GM12878 (cell line): ENCODE measurements at regions not wholly inside any gene's neighbourhood (a gene's known extent, or its start where the extent isn't known, plus 50 kb on each side); places are given as distances from the start of the nearest gene placed in this dataset.

Experiments
- ATAC-seq: fragments of 200-7000 bp; cut with Tn5 transposase; 3 replicates; pipeline ENCODE4 v1.9.1; 2020; ENCODE audit warnings: mild to moderate bottlenecking, moderate library complexity
- BruUV-seq: library from RNA; stranded (reverse); fragments of 400-500 nt; replicated peaks from 2 replicates; lab custom pipeline; 2021; lab: Mats Ljungman, UMichigan
- CTCF ChIA-PET: fragments of 300-600 bp; sonication (Branson Sonifier 250); formaldehyde crosslinking; extraction: SDS; loops from one replicate; lab custom pipeline; 2021; ENCODE audit warnings: inconsistent platforms; lab: Yijun Ruan, JAX
- POLR2A ChIA-PET: fragments of 350-600 bp; formaldehyde crosslinking; extraction: SDS; loops from one replicate; lab custom pipeline; 2021; ENCODE audit warnings: inconsistent platforms; lab: Charles Lee
- RAD21 ChIA-PET: fragments of 300-600 bp; sonication (Branson Sonifier 250); formaldehyde crosslinking; loops from one replicate; lab custom pipeline; 2023; ENCODE audit warnings: antibody characterized with exemption; ENCODE audit not compliant: unreplicated experiment; lab: Charles Lee
- SMC1A ChIA-PET: fragments of 300-600 bp; sonication (Branson Sonifier 250); formaldehyde crosslinking; loops from one replicate; lab custom pipeline; 2023; ENCODE audit not compliant: unreplicated experiment, uncharacterized antibody; lab: Charles Lee
- DNase-seq: peaks from one replicate; pipeline ENCODE4 v3.0.0-alpha.2; 2011; ENCODE audit warnings: low read depth, low spot score
- FAIRE-seq: peaks from 3 replicates; lab custom pipeline; 2011; peaks lifted over from hg19 to GRCh38; lab: Jason Lieb, UNC
- H2AFZ ChIP-seq: 2 replicates; pipeline ENCODE4 v1.6.0; 2011; ENCODE audit warnings: low read depth, low read length, control low read depth; ENCODE audit not compliant: control insufficient read depth
- H3K27ac ChIP-seq: 2 replicates; pipeline ENCODE4 v1.5.1; 2011; ENCODE audit warnings: control low read depth; ENCODE audit not compliant: control insufficient read depth, insufficient read depth
- H3K27me3 ChIP-seq, 2 experiments: replicated peaks in 1 of 2; 2 replicates each; pipeline versions ENCODE4 v1.6.0 to v1.6.1; 2011; ENCODE audit warnings: low read length in 1 of 2; ENCODE audit not compliant: control insufficient read depth in 2 of 2, insufficient read depth in 2 of 2
- H3K36me3 ChIP-seq, 2 experiments: 2 replicates each; pipeline ENCODE4 v1.5.1; 2011; ENCODE audit warnings: low read length in 1 of 2; ENCODE audit not compliant: control insufficient read depth in 2 of 2, insufficient read depth in 2 of 2
- H3K4me1 ChIP-seq: 2 replicates; pipeline ENCODE4 v1.6.1; 2011; ENCODE audit warnings: mild to moderate bottlenecking, low read length, moderate library complexity, mixed read lengths; ENCODE audit not compliant: control insufficient read depth, insufficient read depth
- H3K4me2 ChIP-seq: 2 replicates; pipeline ENCODE4 v1.6.0; 2011; ENCODE audit warnings: control low read depth; ENCODE audit not compliant: control insufficient read depth, insufficient read depth
- H3K4me3 ChIP-seq: fragments of 200-600 bp; sonication (generic); 2 replicates; pipeline ENCODE4 v1.5.1; 2016
- H3K79me2 ChIP-seq: 2 replicates; pipeline ENCODE4 v1.6.0; 2011; ENCODE audit warnings: low read length; ENCODE audit not compliant: control insufficient read depth, insufficient read depth
- H3K9ac ChIP-seq: 2 replicates; pipeline ENCODE4 v1.8.0; 2011; ENCODE audit warnings: low read length, control low read depth, mixed read lengths; ENCODE audit not compliant: control insufficient read depth, insufficient read depth
- H3K9me3 ChIP-seq: replicated peaks from 3 replicates; pipeline ENCODE4 v1.5.1; 2011; ENCODE audit warnings: mild to moderate bottlenecking, low read length; ENCODE audit not compliant: control insufficient read depth, insufficient read depth
- H4K20me1 ChIP-seq: 2 replicates; pipeline ENCODE4 v1.6.0; 2011; ENCODE audit not compliant: control insufficient read depth, insufficient read depth
- BCL11A ChIP-seq: IDR thresholded peaks from 2 replicates; pipeline ENCODE4 v1.6.1; 2011; ENCODE audit warnings: low read depth, low read length
- BMI1 ChIP-seq: fragments of 450-650 bp; IDR thresholded peaks from 2 replicates; pipeline ENCODE4 v1.6.1; 2016; ENCODE audit warnings: mild to moderate bottlenecking, moderate library complexity, borderline replicate concordance
- CHD1 ChIP-seq: IDR thresholded peaks from 2 replicates; pipeline ENCODE4 v1.6.1; 2012; ENCODE audit warnings: low read depth, low read length, improper control_type of control experiment
- E2F4 ChIP-seq: IDR thresholded peaks from 2 replicates; pipeline ENCODE4 v1.6.1; 2012; ENCODE audit warnings: low read depth, low read length, improper control_type of control experiment
- EZH2 ChIP-seq: IDR thresholded peaks from 2 replicates; pipeline ENCODE4 v1.6.1; 2012; ENCODE audit warnings: low read depth, mild to moderate bottlenecking, control low read depth, inconsistent platforms, low read length, borderline replicate concordance; ENCODE audit not compliant: control insufficient read depth
- FOS ChIP-seq: IDR thresholded peaks from 3 replicates; pipeline ENCODE4 v1.6.1; 2011; ENCODE audit warnings: borderline replicate concordance; ENCODE audit not compliant: insufficient read length; ENCODE audit errors: extremely low read depth
- NFYA ChIP-seq: IDR thresholded peaks from 2 replicates; pipeline ENCODE4 v1.6.1; 2011; ENCODE audit warnings: low read depth, mild to moderate bottlenecking, low read length, improper control_type of control experiment, borderline replicate concordance
- POLR2A ChIP-seq: IDR thresholded peaks from 2 replicates; pipeline ENCODE4 v1.6.1; 2011; ENCODE audit warnings: low read depth, mild to moderate bottlenecking, low read length
- RBBP5 ChIP-seq: fragments of 200-600 bp; sonication (generic); conservative IDR thresholded peaks from 2 replicates; pipeline ENCODE4 v1.6.1; 2016
- RCOR1 ChIP-seq: conservative IDR thresholded peaks from 2 replicates; pipeline ENCODE4 v1.6.1; 2012; ENCODE audit warnings: low read depth, low read length, improper control_type of control experiment
- RELB ChIP-seq: fragments of 450-650 bp; IDR thresholded peaks from 2 replicates; pipeline ENCODE4 v1.6.1; 2017; ENCODE audit warnings: low read depth, mild to moderate bottlenecking, moderate library complexity
- SREBF2 ChIP-seq: IDR thresholded peaks from 2 replicates; pipeline ENCODE4 v1.6.1; 2012; ENCODE audit warnings: mild to moderate bottlenecking, low read length
- TARDBP ChIP-seq: IDR thresholded peaks from 2 replicates; pipeline ENCODE4 v1.6.1; 2016; ENCODE audit warnings: borderline replicate concordance
- TCF7 ChIP-seq: IDR thresholded peaks from 2 replicates; pipeline ENCODE4 v1.6.1; 2014; ENCODE audit warnings: antibody characterized with exemption, borderline replicate concordance
- ZBTB11 ChIP-seq: fragments of 450-650 bp; formaldehyde crosslinking; IDR thresholded peaks from 2 replicates; pipeline ENCODE4 v1.5.0; 2022; ENCODE audit warnings: mild to moderate bottlenecking, missing genetic modification characterization
- WGBS: methylation state at CpG from one replicate; pipeline ENCODE4 v1.1.6; 2016; ENCODE audit warnings: low lambda C conversion rate; ENCODE audit not compliant: insufficient replicate concordance, insufficient coverage; ENCODE audit errors: missing lambda C conversion rate; 5-methylcytosine and 5-hydroxymethylcytosine counted together
- in situ Hi-C: fragments of 300-500 bp; cut with MboI; formaldehyde crosslinking; loops from 9 replicates; pipeline ENCODE4 v1.14.3; 2018; ENCODE audit warnings: mixed read lengths
- intact Hi-C: fragments of 100-400 bp; cut with micrococcal nuclease; formaldehyde crosslinking; loops from one replicate; pipeline ENCODE4 v1.14.2; 2022; ENCODE audit not compliant: unreplicated experiment
- TF ChIP-seq, protein P1 (sequence below): fragments of 450-650 bp; IDR thresholded peaks from 2 replicates; pipeline ENCODE4 v1.6.1; 2014; ENCODE audit warnings: mild to moderate bottlenecking

DNA sequence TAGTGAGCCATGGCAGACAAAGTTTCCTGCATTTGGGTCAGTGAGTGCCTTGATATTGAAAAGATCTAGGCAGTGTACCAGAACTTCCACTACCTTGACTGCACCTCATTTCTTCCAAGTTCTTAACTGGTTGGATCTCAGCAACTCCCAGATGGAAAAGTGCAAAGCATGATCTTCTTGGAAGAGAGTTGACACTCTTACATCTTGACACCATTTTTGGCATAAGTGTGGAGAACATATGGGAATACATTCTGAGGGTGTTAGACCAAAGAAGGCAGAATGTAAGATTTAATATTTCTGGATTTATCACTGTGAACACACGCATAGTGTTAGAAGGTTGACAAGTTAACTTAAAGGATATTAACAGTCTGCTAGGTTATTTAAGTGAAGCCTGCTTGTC is 555.1 kb upstream of the CTNND2 start (continued):
- TF ChIP-seq, protein P1, sequence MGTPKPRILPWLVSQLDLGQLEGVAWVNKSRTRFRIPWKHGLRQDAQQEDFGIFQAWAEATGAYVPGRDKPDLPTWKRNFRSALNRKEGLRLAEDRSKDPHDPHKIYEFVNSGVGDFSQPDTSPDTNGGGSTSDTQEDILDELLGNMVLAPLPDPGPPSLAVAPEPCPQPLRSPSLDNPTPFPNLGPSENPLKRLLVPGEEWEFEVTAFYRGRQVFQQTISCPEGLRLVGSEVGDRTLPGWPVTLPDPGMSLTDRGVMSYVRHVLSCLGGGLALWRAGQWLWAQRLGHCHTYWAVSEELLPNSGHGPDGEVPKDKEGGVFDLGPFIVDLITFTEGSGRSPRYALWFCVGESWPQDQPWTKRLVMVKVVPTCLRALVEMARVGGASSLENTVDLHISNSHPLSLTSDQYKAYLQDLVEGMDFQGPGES = no peak
- no peak for TF ChIP-seq RBBP5
- TF ChIP-seq BMI1 = no peak
- no peak for TF ChIP-seq NFYA
- TF ChIP-seq ZBTB11 (CRISPR knock-in tag) = no peak
- TF ChIP-seq RCOR1 = no peak
- TF ChIP-seq SREBF2 = no peak
- no peak for TF ChIP-seq FOS
- TF ChIP-seq EZH2 = no peak
- no peak for TF ChIP-seq TARDBP

- ChIA-PET RAD21 (no interaction called here), CTCF (no interaction called here), SMC1A (no interaction called here), POLR2A (no interaction called here)
- Histone ChIP-seq H3K4me2 (no peak overlapping the region), H3K4me3 (no peak overlapping the region), H2AFZ (no peak overlapping the region), H3K36me3 (no peaks in the 10 kb centered on the region), H3K27me3 (no peaks in the 10 kb centered on the region), H3K27ac (no peak overlapping the region), H3K9me3 (no peaks in the 10 kb centered on the region), H3K4me1 (no peaks in the 10 kb centered on the region), H4K20me1 (no peaks in the 10 kb centered on the region), H3K9ac (no peak overlapping the region), H3K79me2 (no peaks in the 10 kb centered on the region)
- DNase-seq = no peak
- in situ Hi-C loops = no loop called here
- no peak for TF ChIP-seq TCF7
- no peak for TF ChIP-seq RELB
- TF ChIP-seq BCL11A = no peak
- TF ChIP-seq POLR2A = no peak
- TF ChIP-seq BMI1 = no peak
- no peak for TF ChIP-seq CHD1
- no peak for TF ChIP-seq E2F4
- FAIRE-seq = no peak
- WGBS = 46% methylated on average over 2 of the region's 2 CpGs
- intact Hi-C loops = no loop called here
- ATAC-seq = no peak
- no TSS peak for BruUV-seq
Measured at GRCh38 chr5:12419075-12419474, 514.8 kb upstream of the CTNND2 start.
